ENCODE measurements at regions not wholly inside any gene's neighbourhood (a gene's known extent, or its start where the extent isn't known, plus 50 kb on each side); places are given as distances from the start of the nearest gene placed in this dataset.

DNA sequence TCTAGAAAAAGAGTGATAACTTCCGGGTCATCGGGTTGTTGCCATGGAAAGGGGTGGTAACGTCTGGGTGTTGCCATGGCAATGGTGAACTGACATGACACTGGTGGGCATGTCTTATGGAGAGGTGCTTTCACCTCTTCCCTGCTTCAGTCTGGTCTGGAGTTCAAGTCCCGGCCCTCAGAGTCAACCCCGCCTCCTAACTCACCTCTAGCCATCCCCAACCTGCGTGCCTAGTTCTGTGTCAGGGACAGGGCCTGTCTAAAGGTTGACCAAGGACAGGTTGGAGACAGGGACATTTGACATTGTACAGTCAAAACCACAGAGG lies 96.0 kb downstream of the LSM3 start:
- TF ChIP-seq, protein P1, sequence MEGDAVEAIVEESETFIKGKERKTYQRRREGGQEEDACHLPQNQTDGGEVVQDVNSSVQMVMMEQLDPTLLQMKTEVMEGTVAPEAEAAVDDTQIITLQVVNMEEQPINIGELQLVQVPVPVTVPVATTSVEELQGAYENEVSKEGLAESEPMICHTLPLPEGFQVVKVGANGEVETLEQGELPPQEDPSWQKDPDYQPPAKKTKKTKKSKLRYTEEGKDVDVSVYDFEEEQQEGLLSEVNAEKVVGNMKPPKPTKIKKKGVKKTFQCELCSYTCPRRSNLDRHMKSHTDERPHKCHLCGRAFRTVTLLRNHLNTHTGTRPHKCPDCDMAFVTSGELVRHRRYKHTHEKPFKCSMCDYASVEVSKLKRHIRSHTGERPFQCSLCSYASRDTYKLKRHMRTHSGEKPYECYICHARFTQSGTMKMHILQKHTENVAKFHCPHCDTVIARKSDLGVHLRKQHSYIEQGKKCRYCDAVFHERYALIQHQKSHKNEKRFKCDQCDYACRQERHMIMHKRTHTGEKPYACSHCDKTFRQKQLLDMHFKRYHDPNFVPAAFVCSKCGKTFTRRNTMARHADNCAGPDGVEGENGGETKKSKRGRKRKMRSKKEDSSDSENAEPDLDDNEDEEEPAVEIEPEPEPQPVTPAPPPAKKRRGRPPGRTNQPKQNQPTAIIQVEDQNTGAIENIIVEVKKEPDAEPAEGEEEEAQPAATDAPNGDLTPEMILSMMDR (IDR thresholded peaks at IDR 0.05; ENCODE audit: control insufficient read depth, extremely low read depth, insufficient read depth) = no peak
- H3K4me3 ChIP-seq (ENCODE audit: low read depth, low read length) = no peak overlapping the region
- DNase-seq (ENCODE audit: low read depth) = no peak

DNA sequence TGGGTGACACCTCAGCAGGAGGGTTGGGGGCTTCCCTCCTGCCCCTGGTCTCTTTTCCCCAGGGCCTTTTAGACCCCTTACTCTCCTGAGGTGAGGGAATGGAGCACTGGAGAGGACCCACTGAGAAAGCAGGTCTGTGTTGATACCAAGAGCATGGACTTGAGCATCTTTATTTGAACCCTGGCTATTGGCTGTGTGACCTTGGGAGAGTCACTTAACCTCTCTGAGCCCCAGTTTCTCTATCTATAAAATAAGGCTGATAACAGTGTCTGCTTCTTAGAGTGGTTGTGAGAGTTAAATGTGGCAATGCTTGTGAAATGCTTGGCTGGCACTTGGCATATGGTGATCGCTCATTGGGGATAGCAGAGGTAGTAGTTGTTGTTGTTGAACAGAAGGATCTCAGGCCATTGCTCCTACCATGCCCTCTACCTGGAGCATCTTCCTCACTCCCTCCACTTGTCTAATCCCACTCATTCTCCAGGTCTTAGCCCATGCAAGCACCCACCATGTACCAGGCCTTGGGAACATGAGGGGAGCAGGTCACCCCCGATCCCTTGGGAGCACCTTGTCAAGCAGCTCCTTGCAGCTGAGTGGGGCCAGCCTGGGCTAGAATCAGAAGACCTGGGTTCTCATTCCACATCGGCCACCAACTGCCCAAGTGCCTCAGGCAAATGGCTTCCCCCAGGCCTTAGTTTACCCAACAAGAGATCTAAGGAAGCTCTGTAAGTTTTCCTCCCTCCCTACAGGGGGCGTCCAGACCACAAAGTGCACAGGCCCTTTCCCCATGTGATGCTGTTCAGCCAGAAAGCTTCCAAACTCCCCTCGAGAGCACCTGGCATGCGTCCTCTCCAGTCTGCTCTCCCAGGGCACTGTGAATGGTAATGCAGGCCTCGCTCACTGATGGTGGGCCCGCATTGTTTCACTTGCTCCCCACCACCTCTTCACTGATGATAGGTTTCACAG lies 96.7 kb downstream of the LSM3 start:
- no peak overlapping the region for H3K4me3 ChIP-seq (ENCODE audit: low read depth, low read length)
- DNase-seq (ENCODE audit: low read depth) = no peak
- TF ChIP-seq, protein P1 (IDR thresholded peaks at IDR 0.05; ENCODE audit: control insufficient read depth, extremely low read depth, insufficient read depth) = 0 out of 2 replicates have a peak, but pooled peaks have one; percentile 3

DNA sequence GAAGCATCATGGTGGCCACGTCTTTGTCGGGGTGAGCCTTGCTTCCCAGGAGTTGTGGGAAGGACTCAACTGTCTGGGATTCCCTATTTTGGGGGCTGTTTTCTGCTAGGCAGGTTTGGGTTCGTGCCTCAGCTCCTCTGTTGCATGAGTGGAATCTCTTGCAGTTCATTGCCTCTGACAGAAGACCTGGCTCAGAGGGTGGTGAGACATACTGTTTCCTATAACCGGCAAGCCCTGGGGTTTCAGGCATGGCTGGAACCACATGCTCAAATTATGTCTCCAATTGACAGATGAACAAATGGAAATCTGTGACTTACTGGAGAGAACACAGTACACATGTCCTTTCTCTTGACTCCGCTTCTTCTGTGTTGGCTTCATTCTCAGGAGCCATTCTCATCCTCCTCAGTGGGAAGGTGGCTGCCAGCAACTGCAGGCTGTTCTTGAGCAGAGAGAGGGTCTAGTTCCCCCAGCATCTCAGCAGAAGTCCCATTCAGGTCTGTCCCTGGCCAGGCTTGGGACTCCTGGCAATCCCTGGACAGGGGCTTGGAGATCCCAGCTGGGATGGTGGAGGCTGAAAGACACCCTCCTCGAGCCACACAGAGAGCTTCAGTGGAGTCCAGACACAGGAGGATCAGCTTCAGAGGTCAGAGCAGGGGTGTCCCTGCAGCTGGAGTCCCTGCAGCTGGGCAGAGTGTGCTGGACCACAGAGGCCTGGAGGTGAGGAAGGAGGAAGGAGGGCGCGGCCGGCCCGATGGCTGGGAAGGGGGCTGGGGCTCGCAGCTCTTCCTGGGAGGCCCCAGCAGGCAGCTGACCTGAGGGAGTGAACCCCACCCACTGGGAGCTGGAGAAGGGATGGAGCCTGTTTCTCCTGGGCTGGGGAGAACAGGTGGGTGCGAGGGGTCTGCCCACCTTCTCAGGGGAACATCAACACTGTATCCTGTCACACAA lies 97.6 kb downstream of the LSM3 start:
- TF ChIP-seq, protein P1 (IDR thresholded peaks at IDR 0.05; ENCODE audit: control insufficient read depth, extremely low read depth, insufficient read depth) = no peak
- no peak overlapping the region for H3K4me3 ChIP-seq (ENCODE audit: low read depth, low read length)
- no peak for DNase-seq (ENCODE audit: low read depth)

DNA sequence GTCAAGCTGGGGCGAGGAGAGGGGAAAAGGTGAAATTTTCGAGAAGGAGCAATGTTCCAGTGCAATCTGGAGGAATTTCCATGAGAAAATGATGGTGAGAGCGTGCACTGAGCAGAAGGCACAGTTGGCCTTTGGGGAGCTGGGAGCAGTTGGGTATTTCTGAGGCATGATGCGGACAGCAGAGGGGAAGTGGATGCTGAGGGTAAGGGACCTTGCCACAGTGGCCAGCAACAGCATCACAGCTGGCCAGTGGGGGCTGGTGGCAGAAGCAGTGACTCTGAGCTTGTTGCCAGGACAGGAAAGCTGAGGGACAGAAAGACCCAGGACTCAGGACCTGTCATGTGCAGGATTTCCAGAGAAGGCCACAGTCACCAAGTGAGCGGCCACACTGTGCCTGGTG lies 98.9 kb downstream of the LSM3 start:
- no peak overlapping the region for H3K4me3 ChIP-seq (ENCODE audit: low read depth, low read length)
- no peak for DNase-seq (ENCODE audit: low read depth)
- TF ChIP-seq, protein P1 (IDR thresholded peaks at IDR 0.05; ENCODE audit: control insufficient read depth, extremely low read depth, insufficient read depth) = no peak

DNA sequence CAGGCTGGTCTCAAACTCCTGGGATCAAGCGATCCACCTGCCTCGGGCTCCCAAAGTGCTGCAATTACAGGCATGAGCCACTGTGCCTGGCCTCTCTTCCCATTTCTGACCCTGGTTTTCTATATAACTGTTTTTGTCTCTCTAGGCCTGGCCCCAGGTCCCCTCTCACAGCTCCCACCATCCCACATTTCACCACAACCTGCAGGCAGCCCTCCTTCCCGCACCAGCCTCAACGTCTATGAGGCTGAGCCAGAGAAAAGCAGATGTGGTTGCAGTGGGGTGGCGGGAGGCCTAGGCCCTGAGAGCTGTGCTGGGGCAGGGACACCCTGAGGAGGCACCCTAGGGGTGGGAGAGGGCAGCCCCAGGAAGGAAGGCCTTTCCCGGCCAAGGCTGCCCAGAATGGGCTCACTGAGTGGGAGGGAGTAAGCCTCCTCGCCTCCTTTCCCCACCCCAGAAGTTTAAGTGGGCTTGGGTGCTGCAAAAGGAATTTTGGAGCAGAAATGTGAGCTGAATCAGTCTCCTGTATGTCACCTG lies 99.7 kb downstream of the LSM3 start:
- no peak overlapping the region for H3K4me3 ChIP-seq (ENCODE audit: low read depth, low read length)
- no peak for DNase-seq (ENCODE audit: low read depth)
- TF ChIP-seq, protein P1 (IDR thresholded peaks at IDR 0.05; ENCODE audit: control insufficient read depth, extremely low read depth, insufficient read depth) = no peak

DNA sequence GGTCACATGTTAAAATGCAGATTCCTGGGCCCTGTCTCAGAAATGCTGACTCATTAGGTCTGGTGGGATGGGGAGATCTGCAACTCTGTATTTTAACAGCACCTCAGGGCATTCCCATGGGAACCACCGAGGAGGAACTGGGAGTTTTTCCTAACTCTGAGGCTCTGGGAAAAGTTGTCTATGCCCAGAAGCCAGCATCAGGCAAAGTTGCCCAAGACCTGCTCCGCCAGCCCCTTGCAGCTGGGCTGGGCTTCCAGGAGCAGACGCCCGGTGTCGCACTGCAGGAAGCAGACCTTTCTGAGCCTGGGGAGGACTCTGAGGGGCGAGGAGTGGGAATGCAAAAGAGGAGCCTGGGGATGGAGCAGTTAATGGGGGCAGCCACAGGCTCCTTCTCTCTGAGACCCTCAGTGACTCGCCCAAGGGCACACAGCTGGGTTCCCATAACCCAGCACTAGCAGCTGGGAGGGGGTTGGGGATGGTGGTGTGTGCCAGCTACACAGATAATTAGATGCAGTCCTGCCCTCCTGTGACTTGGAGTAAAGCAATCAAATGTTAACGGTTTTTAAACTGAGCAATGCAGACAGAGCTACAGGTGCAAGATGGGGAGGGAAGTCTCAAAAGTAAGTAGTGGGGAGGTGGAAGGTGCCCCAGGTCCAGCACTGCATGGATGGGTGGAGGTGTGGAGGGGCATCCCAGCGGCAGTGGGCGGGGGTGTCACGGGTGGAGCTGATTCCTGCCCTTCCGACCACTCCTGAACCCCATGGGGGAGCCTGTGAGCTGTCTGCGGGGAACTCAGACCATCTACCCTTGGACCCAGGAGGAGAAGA lies 100.4 kb downstream of the LSM3 start:
- TF ChIP-seq, protein P1 (IDR thresholded peaks at IDR 0.05; ENCODE audit: control insufficient read depth, extremely low read depth, insufficient read depth) = no peak
- no peak for DNase-seq (ENCODE audit: low read depth)

More for the DNA sequence above, 100.4 kb downstream of the LSM3 start:
- H3K4me3 ChIP-seq (ENCODE audit: low read depth, low read length) = no peak overlapping the region
